ENCODE measurements at regions not wholly inside any gene's neighbourhood (a gene's known extent, or its start where the extent isn't known, plus 50 kb on each side); places are given as distances from the start of the nearest gene placed in this dataset.

- no peak for DNase-seq (ENCODE audit: low read depth, low spot score)
Observed at GRCh38 chr3:42012935-42013690, 51.2 kb upstream of the ULK4 start.

- DNase-seq (ENCODE audit: low read depth, low spot score), result no peak
Observed at GRCh38 chr3:42012383-42012934, 50.6 kb upstream of the ULK4 start.
